C4-2B (cell line): ENCODE measurements at regions not wholly inside any gene's neighbourhood (a gene's known extent, or its start where the extent isn't known, plus 50 kb on each side); places are given as distances from the start of the nearest gene placed in this dataset.

Source experiments
- ZFX ChIP-seq: fragments of 450-650 bp; IDR thresholded peaks from 2 replicates; pipeline ENCODE4 v1.6.1; 2017
- TF ChIP-seq, protein P1 (sequence below): fragments of 450-650 bp; conservative IDR thresholded peaks from 2 replicates; pipeline ENCODE4 v1.5.1; 2017; ENCODE audit warnings: mild to moderate bottlenecking

DNA sequence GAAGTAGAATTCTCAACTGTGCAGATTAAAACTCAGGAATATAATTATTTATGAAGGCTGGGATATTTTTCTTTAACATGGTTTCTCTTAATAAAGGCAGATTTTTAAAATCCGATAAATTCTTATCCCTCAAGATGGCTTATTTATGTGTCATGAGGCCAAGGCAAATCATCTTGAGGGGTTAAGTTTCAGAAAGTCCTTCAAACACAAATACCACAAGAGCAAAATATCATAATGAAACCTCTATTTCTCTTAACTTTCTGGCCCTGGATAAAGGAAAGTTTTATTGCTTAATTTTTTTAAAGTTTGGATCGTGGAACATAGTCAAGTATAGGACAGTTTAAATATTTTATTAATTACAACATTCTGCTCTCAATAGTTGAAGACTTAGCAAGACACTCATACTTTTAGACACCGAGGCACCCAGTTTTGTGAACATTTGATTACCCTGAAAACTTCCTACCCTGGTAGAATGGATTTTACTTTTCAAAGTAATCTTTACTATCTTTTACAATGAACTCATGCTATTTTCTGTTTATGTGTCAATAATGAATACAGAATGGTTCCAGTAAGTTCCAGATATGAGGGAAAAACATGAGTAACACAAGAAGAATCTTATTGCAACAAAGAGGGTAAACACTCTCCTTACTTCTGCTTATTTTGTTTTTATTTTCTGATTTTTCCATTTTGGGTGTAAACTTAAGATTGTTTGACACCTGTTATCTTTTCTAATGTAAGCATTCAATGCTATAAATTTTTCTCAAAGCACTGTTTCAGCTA lies 200.7 kb upstream of the IL15 start:
- TF ChIP-seq, protein P1, sequence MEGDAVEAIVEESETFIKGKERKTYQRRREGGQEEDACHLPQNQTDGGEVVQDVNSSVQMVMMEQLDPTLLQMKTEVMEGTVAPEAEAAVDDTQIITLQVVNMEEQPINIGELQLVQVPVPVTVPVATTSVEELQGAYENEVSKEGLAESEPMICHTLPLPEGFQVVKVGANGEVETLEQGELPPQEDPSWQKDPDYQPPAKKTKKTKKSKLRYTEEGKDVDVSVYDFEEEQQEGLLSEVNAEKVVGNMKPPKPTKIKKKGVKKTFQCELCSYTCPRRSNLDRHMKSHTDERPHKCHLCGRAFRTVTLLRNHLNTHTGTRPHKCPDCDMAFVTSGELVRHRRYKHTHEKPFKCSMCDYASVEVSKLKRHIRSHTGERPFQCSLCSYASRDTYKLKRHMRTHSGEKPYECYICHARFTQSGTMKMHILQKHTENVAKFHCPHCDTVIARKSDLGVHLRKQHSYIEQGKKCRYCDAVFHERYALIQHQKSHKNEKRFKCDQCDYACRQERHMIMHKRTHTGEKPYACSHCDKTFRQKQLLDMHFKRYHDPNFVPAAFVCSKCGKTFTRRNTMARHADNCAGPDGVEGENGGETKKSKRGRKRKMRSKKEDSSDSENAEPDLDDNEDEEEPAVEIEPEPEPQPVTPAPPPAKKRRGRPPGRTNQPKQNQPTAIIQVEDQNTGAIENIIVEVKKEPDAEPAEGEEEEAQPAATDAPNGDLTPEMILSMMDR: no peak
- TF ChIP-seq ZFX: no peak
